Pancreas (tissue), 10 donors: ENCODE measurements at regions not wholly inside any gene's neighbourhood (a gene's known extent, or its start where the extent isn't known, plus 50 kb on each side); places are given as distances from the start of the nearest gene placed in this dataset.
A peak's percentile ranks its signal among the peaks of the same experiment; 100 is the strongest.

Experiments used
- ATAC-seq, 4 donors: fragments of 200-7000 bp; cut with Tn5 transposase; one replicate each; pipeline versions ENCODE4 v1.8.0 to v1.9.1; 2020; ENCODE audit warnings: mild to moderate bottlenecking in 4 of 4, moderate library complexity in 4 of 4
- DNase-seq, 6 donors: peaks; one replicate each; pipeline ENCODE4 v3.0.0-alpha.2; 2020
- FAIRE-seq: peaks from 2 replicates; lab custom pipeline; 2012; peaks lifted over from hg19 to GRCh38; lab: Jason Lieb, UNC
- H3K27ac ChIP-seq, 4 donors: fragments of 200-600 bp; sonication (generic); 1 replicate in 3 of 4; 2 replicates in 1 of 4; pipeline versions ENCODE4 v1.5.0 to v1.8.0; 2020
- H3K27me3 ChIP-seq, 4 donors: fragments of 200-600 bp; one replicate each; pipeline ENCODE4 v1.8.0; 2021
- H3K36me3 ChIP-seq, 3 donors: fragments of 200-600 bp; sonication (generic) in 1 of 3; one replicate each; pipeline versions ENCODE4 v1.5.0 to v1.8.0; 2020 to 2021
- H3K4me1 ChIP-seq, 3 donors: fragments of 200-600 bp; one replicate each; pipeline ENCODE4 v1.8.0; 2021
- H3K4me3 ChIP-seq, 4 donors: fragments of 200-600 bp; sonication (generic) in 2 of 4; one replicate each; pipeline versions ENCODE4 v1.5.0 to v1.8.0; 2020 to 2021
- H3K9me3 ChIP-seq, 4 donors: fragments of 200-600 bp; one replicate each; pipeline ENCODE4 v1.8.0; 2021
- CTCF ChIP-seq, 4 donors: fragments of 200-600 bp; sonication (generic) in 3 of 4; IDR thresholded peaks; one replicate each; pipeline versions ENCODE4 v1.5.0 to v1.8.0; 2021; ENCODE audit warnings: antibody characterized with exemption in 4 of 4
- WGBS, 2 donors: extraction: QIAGEN DNeasy Blood & Tissue Kit; methylation state at CpG; one replicate each; pipeline ENCODE4 v1.1.7; 2013; 5-methylcytosine and 5-hydroxymethylcytosine counted together
- intact Hi-C, 3 donors: fragments of 100-400 bp; cut with DNase I; formaldehyde crosslinking; loops; one replicate each; pipeline versions ENCODE4 v1.11.1 to v1.14.2; 2022
- donor health status: healthy with polysubstance abuse.
- donor health status: DM: no; HTN: no; CAD: no; lungs with moderate emphysema.
- donor health status: DM: no; HTN: no; CAD: no.
- donor health status: control.
- donor health status: control.
- donor health status: Bipolar disorder and iron deficiency.
- donor health status: DM: yes; HTN: yes; CAD: no.
- donor health status: DM: no; HTN: no; CAD: no.
- donor health status: DM: no; HTN: no; CAD: no.
- donor health status: DM: yes; HTN: yes; CAD: no.

GRCh38 chr10:63724922-63725321, 203.7 kb downstream of the REEP3 start:
- no peak for TF ChIP-seq CTCF (IDR thresholded peaks at IDR 0.05)
- ATAC-seq, result no peak
- H3K36me3 ChIP-seq, result no peaks in the 10 kb centered on the region
- H3K9me3 ChIP-seq, result no peaks in the 10 kb centered on the region
- H3K4me1 ChIP-seq, result peaks cover under 1 to 6% (median under 1%) of the 10 kb centered on the region in 3 donors
- H3K27me3 ChIP-seq, result no peaks in the 10 kb centered on the region
- intact Hi-C loops, result loop anchor here in 1 of 3 donors (10.0 kb wide), 1 partner anchor 550 kb away; no protein-coding TSS in a partner anchor
- no peak overlapping the region for H3K27ac ChIP-seq
- no peak for FAIRE-seq
- 83 to 91% methylated on average over 2 of the region's 2 CpGs for WGBS, 2 donors
- no peak overlapping the region for H3K4me3 ChIP-seq
- no peak for DNase-seq

- Histone ChIP-seq H3K4me1 (no peaks in the 10 kb centered on the region), H3K9me3 (no peaks in the 10 kb centered on the region), H3K36me3 (no peaks in the 10 kb centered on the region), H3K27ac (no peak overlapping the region), H3K4me3 (no peak overlapping the region), H3K27me3 (no peaks in the 10 kb centered on the region)
- ATAC-seq (no peak), FAIRE-seq (no peak), DNase-seq (no peak)
- no peak for TF ChIP-seq CTCF (IDR thresholded peaks at IDR 0.05)
- intact Hi-C loops, result loop anchor here in 1 of 3 donors (10.0 kb wide), 1 partner anchor 552 kb away; no protein-coding TSS in a partner anchor
- WGBS, 2 donors, result 71 to 77% methylated on average over 2 of the region's 2 CpGs
These were observed 205.7 kb downstream of the REEP3 start for GRCh38 chr10:63726867-63727266.

- Histone ChIP-seq H3K36me3 (no peaks in the 10 kb centered on the region), H3K4me1 (no peaks in the 10 kb centered on the region), H3K27ac (no peak overlapping the region), H3K9me3 (no peaks in the 10 kb centered on the region), H3K4me3 (no peak overlapping the region), H3K27me3 (no peaks in the 10 kb centered on the region)
- ATAC-seq, result no peak
- WGBS, 2 donors, result 69 to 84% methylated on average over 4 of the region's 4 CpGs
- intact Hi-C loops, result loop anchor here in 1 of 3 donors (10.0 kb wide), 1 partner anchor 553 kb away; no protein-coding TSS in a partner anchor
- TF ChIP-seq CTCF (IDR thresholded peaks at IDR 0.05), result no peak
- FAIRE-seq, result no peak
- DNase-seq, result no peak
These were observed 206.4 kb downstream of the REEP3 start for GRCh38 chr10:63727636-63728035.

- 76 to 85% methylated on average over 3 of the region's 3 CpGs for WGBS, 2 donors
- Histone ChIP-seq H3K27ac (no peak overlapping the region), H3K9me3 (no peaks in the 10 kb centered on the region), H3K4me1 (no peaks in the 10 kb centered on the region), H3K36me3 (no peaks in the 10 kb centered on the region), H3K4me3 (no peak overlapping the region), H3K27me3 (no peaks in the 10 kb centered on the region)
- intact Hi-C loops, result no loop called here
- DNase-seq (no peak), FAIRE-seq (no peak), ATAC-seq (no peak)
- no peak for TF ChIP-seq CTCF (IDR thresholded peaks at IDR 0.05)
These were observed 214.1 kb downstream of the REEP3 start for GRCh38 chr10:63735305-63735704.

- no peak for FAIRE-seq
- Histone ChIP-seq H3K4me3 (no peak overlapping the region), H3K9me3 (no peaks in the 10 kb centered on the region), H3K27ac (no peak overlapping the region), H3K4me1 (no peaks in the 10 kb centered on the region), H3K27me3 (no peaks in the 10 kb centered on the region), H3K36me3 (no peaks in the 10 kb centered on the region)
- intact Hi-C loops, result no loop called here
- no peak for TF ChIP-seq CTCF (IDR thresholded peaks at IDR 0.05)
- peak in 3 of 4 donors; percentile 40 to 64 (median 57) for ATAC-seq
- WGBS, 2 donors, result 83 to 93% methylated on average over 2 of the region's 2 CpGs
- no peak for DNase-seq
These were observed 217.2 kb downstream of the REEP3 start for GRCh38 chr10:63738410-63738809.
